WTC11 (cell line): ENCODE measurements at regions not wholly inside any gene's neighbourhood (a gene's known extent, or its start where the extent isn't known, plus 50 kb on each side); places are given as distances from the start of the nearest gene placed in this dataset.

Experiments
- ATAC-seq: fragments of 200-7000 bp; cut with Tn5 transposase; 2 replicates; pipeline ENCODE4 v1.10.0; 2021; ENCODE audit warnings: mild to moderate bottlenecking, moderate library complexity
- CTCF ChIA-PET: fragments of 300-600 bp; sonication (Branson Sonifier 250); formaldehyde crosslinking; loops from one replicate; lab custom pipeline; 2021; ENCODE audit warnings: antibody characterized with exemption; lab: Charles Lee
- POLR2A ChIA-PET: fragments of 350-600 bp; sonication (Branson Sonifier 250); formaldehyde crosslinking; loops from one replicate; lab custom pipeline; 2021; ENCODE audit warnings: antibody characterized with exemption; lab: Charles Lee
- DNase-seq: peaks from one replicate; pipeline ENCODE4 v3.0.0; 2021; ENCODE audit warnings: low spot score
- H3K27ac Mint-ChIP-seq: 2 replicates; pipeline ENCODE4 v1.8.0; 2021; ENCODE audit warnings: mixed read lengths
- H3K27me3 Mint-ChIP-seq: 2 replicates; pipeline ENCODE4 v1.8.0; 2021; ENCODE audit warnings: low read depth, mild to moderate bottlenecking, moderate library complexity, mixed read lengths
- H3K36me3 Mint-ChIP-seq: 2 replicates; pipeline ENCODE4 v1.8.0; 2021; ENCODE audit warnings: mixed read lengths
- H3K4me1 Mint-ChIP-seq: 2 replicates; pipeline ENCODE4 v1.8.0; 2022; ENCODE audit warnings: mixed read lengths
- H3K4me3 Mint-ChIP-seq: 2 replicates; pipeline ENCODE4 v1.8.0; 2021; ENCODE audit warnings: mild to moderate bottlenecking, moderate library complexity, mixed read lengths
- H3K9me3 Mint-ChIP-seq: 2 replicates; pipeline ENCODE4 v1.8.0; 2021; ENCODE audit warnings: mixed read lengths
- ARID4B ChIP-seq: sonication (generic); formaldehyde crosslinking; IDR thresholded peaks from 2 replicates; pipeline ENCODE4 v1.8.0; 2023; ENCODE audit warnings: missing genetic modification reagents, mild to moderate bottlenecking, borderline replicate concordance
- ATF2 ChIP-seq: sonication (generic); formaldehyde crosslinking; IDR thresholded peaks from 2 replicates; pipeline ENCODE4 v1.8.1; 2022; ENCODE audit warnings: low read depth, missing genetic modification reagents, borderline replicate concordance
- CREB1 ChIP-seq: sonication (generic); formaldehyde crosslinking; IDR thresholded peaks from 2 replicates; pipeline ENCODE4 v1.8.0; 2023; ENCODE audit warnings: mild to moderate bottlenecking, missing genetic modification reagents
- ETV6 ChIP-seq: sonication (generic); formaldehyde crosslinking; IDR thresholded peaks from 2 replicates; pipeline ENCODE4 v1.8.1; 2022; ENCODE audit warnings: mild to moderate bottlenecking, missing genetic modification reagents
- HMGA2 ChIP-seq: fragments of 250-450 bp; sonication (Bioruptor Pico); IDR thresholded peaks from 2 replicates; pipeline ENCODE4 v1.4.0; 2021; ENCODE audit warnings: mild to moderate bottlenecking, moderate library complexity
- JAZF1 ChIP-seq: fragments of 250-450 bp; sonication (Bioruptor Pico); IDR thresholded peaks from 2 replicates; pipeline ENCODE4 v1.9.0; 2021; ENCODE audit warnings: moderate library complexity, mild to moderate bottlenecking, inconsistent platforms
- JUN ChIP-seq: sonication (generic); formaldehyde crosslinking; IDR thresholded peaks from 2 replicates; pipeline ENCODE4 v1.8.0; 2023; ENCODE audit warnings: mild to moderate bottlenecking, missing genetic modification reagents
- KAT7 ChIP-seq: sonication (generic); formaldehyde crosslinking; IDR thresholded peaks from 2 replicates; pipeline ENCODE4 v1.8.1; 2023; ENCODE audit warnings: missing genetic modification reagents, mild to moderate bottlenecking, borderline replicate concordance
- PREB ChIP-seq: sonication (generic); formaldehyde crosslinking; IDR thresholded peaks from 2 replicates; pipeline ENCODE4 v1.8.1; 2022; ENCODE audit warnings: mild to moderate bottlenecking, missing genetic modification reagents, moderate library complexity, borderline replicate concordance
- PRRX2 ChIP-seq: fragments of 250-450 bp; sonication (Bioruptor Pico); IDR thresholded peaks from 2 replicates; pipeline ENCODE4 v1.8.0; 2021; ENCODE audit warnings: mild to moderate bottlenecking
- SMAD3 ChIP-seq: sonication (generic); formaldehyde crosslinking; IDR thresholded peaks from 2 replicates; pipeline ENCODE4 v1.8.0; 2022; ENCODE audit warnings: missing genetic modification reagents, mild to moderate bottlenecking, borderline replicate concordance
- SMAD4 ChIP-seq: sonication (generic); formaldehyde crosslinking; IDR thresholded peaks from 2 replicates; pipeline ENCODE4 v1.8.0; 2022; ENCODE audit warnings: mild to moderate bottlenecking, missing genetic modification reagents
- USF2 ChIP-seq: sonication (generic); formaldehyde crosslinking; IDR thresholded peaks from 2 replicates; pipeline ENCODE4 v1.8.1; 2023; ENCODE audit warnings: mild to moderate bottlenecking, missing genetic modification reagents, moderate library complexity
- ZNF219 ChIP-seq: sonication (generic); formaldehyde crosslinking; IDR thresholded peaks from 2 replicates; pipeline ENCODE4 v1.8.0; 2023; ENCODE audit warnings: missing genetic modification reagents, mild to moderate bottlenecking, borderline replicate concordance
- ZNF281 ChIP-seq: sonication (generic); formaldehyde crosslinking; IDR thresholded peaks from 2 replicates; pipeline ENCODE4 v1.8.0; 2023; ENCODE audit warnings: mild to moderate bottlenecking, missing genetic modification reagents
- ZNF423 ChIP-seq: fragments of 250-450 bp; sonication (Bioruptor Pico); IDR thresholded peaks from 2 replicates; pipeline ENCODE4 v2.1.2; 2022; ENCODE audit warnings: mild to moderate bottlenecking, moderate library complexity
- ZNF425 ChIP-seq: fragments of 250-450 bp; sonication (Bioruptor Pico); conservative IDR thresholded peaks from 2 replicates; pipeline ENCODE4 v1.9.0; 2021; ENCODE audit warnings: mild to moderate bottlenecking
- TF ChIP-seq, protein P1 (sequence below): fragments of 250-450 bp; sonication (Bioruptor Pico); IDR thresholded peaks from 2 replicates; pipeline ENCODE4 v1.9.0; 2021; ENCODE audit warnings: moderate library complexity, mild to moderate bottlenecking, inconsistent platforms, borderline replicate concordance
- TF ChIP-seq, protein P2 (sequence below): sonication (generic); formaldehyde crosslinking; IDR thresholded peaks from 2 replicates; pipeline ENCODE4 v1.8.1; 2023; ENCODE audit warnings: mild to moderate bottlenecking, missing genetic modification reagents, borderline replicate concordance
- TF ChIP-seq, protein P3 (sequence below): sonication (generic); formaldehyde crosslinking; IDR thresholded peaks from 2 replicates; pipeline ENCODE4 v1.8.0; 2023; ENCODE audit warnings: missing genetic modification reagents

DNA sequence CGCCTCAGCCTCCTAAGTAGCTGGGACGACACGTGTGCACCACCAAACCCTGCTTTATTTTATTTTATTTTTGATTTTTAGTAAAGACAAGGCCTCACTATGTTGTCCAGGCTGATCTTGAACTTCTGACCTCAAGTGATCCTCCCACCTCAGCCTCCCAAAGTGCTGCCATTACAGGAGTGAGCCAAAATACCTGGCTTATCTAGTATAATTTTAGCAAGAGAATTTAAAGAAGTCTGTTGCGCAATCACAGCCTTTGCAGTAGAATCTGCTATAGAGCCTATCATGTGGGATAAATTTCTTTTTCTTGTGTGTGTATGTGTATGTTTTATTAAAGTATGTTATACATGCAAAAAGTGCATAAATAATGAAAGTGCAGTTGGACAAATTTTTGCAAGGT is 92.1 kb upstream of the ANKEF1 start:
- Mint-ChIP-seq H3K9me3 (peaks cover 13% of the 10 kb centered on the region), H3K27ac (no peak overlapping the region), H3K4me1 (peaks cover 11% of the 10 kb centered on the region), H3K27me3 (no peaks in the 10 kb centered on the region), H3K36me3 (no peaks in the 10 kb centered on the region), H3K4me3 (no peak overlapping the region)
- DNase-seq, result no peak
- POLR2A ChIA-PET, result no interaction called here
- CTCF ChIA-PET, result no interaction called here
- no peak for ATAC-seq
- no peak for TF ChIP-seq KAT7
- no peak for TF ChIP-seq ZNF219 (CRISPR knock-in tag)
- no peak for TF ChIP-seq JAZF1 (CRISPR knock-in tag)
- no peak for TF ChIP-seq SMAD4
- TF ChIP-seq SMAD3, result no peak
- no peak for TF ChIP-seq ARID4B (CRISPR knock-in tag)
- TF ChIP-seq JUN (CRISPR knock-in tag), result no peak
- no peak for TF ChIP-seq ATF2 (CRISPR knock-in tag)
- no peak for TF ChIP-seq PREB
- no peak for TF ChIP-seq HMGA2 (CRISPR knock-in tag)
- no peak for TF ChIP-seq CREB1 (CRISPR knock-in tag)
- TF ChIP-seq, protein P1, sequence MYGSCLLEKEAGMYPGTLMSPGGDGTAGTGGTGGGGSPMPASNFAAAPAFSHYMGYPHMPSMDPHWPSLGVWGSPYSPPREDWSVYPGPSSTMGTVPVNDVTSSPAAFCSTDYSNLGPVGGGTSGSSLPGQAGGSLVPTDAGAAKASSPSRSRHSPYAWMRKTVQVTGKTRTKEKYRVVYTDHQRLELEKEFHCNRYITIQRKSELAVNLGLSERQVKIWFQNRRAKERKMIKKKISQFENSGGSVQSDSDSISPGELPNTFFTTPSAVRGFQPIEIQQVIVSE (CRISPR knock-in tag), result no peak
- no peak for TF ChIP-seq ZNF281 (CRISPR knock-in tag)
- TF ChIP-seq ZNF423 (CRISPR knock-in tag), result no peak
- TF ChIP-seq, protein P2, sequence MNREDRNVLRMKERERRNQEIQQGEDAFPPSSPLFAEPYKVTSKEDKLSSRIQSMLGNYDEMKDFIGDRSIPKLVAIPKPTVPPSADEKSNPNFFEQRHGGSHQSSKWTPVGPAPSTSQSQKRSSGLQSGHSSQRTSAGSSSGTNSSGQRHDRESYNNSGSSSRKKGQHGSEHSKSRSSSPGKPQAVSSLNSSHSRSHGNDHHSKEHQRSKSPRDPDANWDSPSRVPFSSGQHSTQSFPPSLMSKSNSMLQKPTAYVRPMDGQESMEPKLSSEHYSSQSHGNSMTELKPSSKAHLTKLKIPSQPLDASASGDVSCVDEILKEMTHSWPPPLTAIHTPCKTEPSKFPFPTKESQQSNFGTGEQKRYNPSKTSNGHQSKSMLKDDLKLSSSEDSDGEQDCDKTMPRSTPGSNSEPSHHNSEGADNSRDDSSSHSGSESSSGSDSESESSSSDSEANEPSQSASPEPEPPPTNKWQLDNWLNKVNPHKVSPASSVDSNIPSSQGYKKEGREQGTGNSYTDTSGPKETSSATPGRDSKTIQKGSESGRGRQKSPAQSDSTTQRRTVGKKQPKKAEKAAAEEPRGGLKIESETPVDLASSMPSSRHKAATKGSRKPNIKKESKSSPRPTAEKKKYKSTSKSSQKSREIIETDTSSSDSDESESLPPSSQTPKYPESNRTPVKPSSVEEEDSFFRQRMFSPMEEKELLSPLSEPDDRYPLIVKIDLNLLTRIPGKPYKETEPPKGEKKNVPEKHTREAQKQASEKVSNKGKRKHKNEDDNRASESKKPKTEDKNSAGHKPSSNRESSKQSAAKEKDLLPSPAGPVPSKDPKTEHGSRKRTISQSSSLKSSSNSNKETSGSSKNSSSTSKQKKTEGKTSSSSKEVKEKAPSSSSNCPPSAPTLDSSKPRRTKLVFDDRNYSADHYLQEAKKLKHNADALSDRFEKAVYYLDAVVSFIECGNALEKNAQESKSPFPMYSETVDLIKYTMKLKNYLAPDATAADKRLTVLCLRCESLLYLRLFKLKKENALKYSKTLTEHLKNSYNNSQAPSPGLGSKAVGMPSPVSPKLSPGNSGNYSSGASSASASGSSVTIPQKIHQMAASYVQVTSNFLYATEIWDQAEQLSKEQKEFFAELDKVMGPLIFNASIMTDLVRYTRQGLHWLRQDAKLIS (CRISPR knock-in tag), result no peak
- TF ChIP-seq ETV6 (CRISPR knock-in tag), result no peak
- TF ChIP-seq USF2 (CRISPR knock-in tag), result no peak
- no peak for TF ChIP-seq PRRX2
- TF ChIP-seq ZNF425 (CRISPR knock-in tag), result no peak
- TF ChIP-seq, protein P3, sequence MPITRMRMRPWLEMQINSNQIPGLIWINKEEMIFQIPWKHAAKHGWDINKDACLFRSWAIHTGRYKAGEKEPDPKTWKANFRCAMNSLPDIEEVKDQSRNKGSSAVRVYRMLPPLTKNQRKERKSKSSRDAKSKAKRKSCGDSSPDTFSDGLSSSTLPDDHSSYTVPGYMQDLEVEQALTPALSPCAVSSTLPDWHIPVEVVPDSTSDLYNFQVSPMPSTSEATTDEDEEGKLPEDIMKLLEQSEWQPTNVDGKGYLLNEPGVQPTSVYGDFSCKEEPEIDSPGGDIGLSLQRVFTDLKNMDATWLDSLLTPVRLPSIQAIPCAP (CRISPR knock-in tag), result no peak
